OCI-LY1 (cell line): ENCODE measurements at regions not wholly inside any gene's neighbourhood (a gene's known extent, or its start where the extent isn't known, plus 50 kb on each side); places are given as distances from the start of the nearest gene placed in this dataset.

Experiments
- EZH2 ChIP-seq: fragments of 200-600 bp; sonication (generic), shearing (Covaris generic); IDR thresholded peaks from 2 replicates; pipeline ENCODE4 v1.8.0; 2017; ENCODE audit warnings: borderline replicate concordance, mixed run types, mild to moderate bottlenecking, antibody characterized with exemption, low read length, moderate library complexity, mixed read lengths
- TF ChIP-seq, protein P1 (sequence below): fragments of 200-600 bp; sonication (generic), shearing (Covaris generic); IDR thresholded peaks from 2 replicates; pipeline ENCODE4 v1.5.1; 2017; ENCODE audit warnings: mild to moderate bottlenecking, antibody characterized with exemption, low read length, moderate library complexity, mixed read lengths

GRCh38 chr15:66635817-66636216 lies 66.2 kb upstream of the SMAD6 start:
- no peak for TF ChIP-seq EZH2
- TF ChIP-seq, protein P1, sequence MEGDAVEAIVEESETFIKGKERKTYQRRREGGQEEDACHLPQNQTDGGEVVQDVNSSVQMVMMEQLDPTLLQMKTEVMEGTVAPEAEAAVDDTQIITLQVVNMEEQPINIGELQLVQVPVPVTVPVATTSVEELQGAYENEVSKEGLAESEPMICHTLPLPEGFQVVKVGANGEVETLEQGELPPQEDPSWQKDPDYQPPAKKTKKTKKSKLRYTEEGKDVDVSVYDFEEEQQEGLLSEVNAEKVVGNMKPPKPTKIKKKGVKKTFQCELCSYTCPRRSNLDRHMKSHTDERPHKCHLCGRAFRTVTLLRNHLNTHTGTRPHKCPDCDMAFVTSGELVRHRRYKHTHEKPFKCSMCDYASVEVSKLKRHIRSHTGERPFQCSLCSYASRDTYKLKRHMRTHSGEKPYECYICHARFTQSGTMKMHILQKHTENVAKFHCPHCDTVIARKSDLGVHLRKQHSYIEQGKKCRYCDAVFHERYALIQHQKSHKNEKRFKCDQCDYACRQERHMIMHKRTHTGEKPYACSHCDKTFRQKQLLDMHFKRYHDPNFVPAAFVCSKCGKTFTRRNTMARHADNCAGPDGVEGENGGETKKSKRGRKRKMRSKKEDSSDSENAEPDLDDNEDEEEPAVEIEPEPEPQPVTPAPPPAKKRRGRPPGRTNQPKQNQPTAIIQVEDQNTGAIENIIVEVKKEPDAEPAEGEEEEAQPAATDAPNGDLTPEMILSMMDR: no peak
